ENCODE measurements at regions not wholly inside any gene's neighbourhood (a gene's known extent, or its start where the extent isn't known, plus 50 kb on each side); places are given as distances from the start of the nearest gene placed in this dataset.

DNA sequence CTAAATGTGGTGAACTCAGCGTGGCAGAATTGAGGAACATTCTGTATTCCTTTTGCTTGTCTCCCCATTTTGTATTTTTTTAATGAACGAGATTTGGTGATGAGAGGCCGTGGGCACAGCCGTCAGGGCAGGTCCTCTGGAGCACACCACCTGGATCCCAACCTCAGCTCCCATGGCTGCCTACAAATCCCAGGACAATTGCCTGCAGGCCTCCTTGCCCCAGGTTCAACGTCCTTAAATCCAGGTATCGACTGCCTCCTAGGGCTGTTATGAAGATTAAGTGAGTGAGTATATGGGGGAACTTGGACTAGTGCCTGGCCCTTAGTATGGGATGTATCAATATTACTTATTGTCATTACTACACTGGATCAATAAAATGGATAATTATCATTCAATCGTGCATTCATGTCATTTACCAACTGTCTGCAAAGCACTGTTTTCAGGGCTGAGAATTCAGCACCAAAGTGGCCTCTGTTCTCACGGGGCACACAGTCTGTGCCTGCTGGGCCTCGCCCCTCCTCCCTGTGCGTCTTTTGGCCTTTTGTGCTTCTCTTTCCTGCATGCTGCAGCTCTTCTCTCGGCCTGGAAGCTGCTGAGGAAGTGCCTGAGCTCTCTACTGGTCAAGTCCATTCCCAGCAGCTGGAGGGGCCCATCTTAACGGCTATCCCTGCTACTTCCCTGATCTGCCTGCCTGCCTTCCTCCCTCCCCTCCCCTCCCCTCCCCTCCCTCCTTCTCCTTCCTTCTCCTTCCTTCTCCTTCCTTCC is 1343.7 kb downstream of the BRD1 start:
- TF ChIP-seq, protein P1, sequence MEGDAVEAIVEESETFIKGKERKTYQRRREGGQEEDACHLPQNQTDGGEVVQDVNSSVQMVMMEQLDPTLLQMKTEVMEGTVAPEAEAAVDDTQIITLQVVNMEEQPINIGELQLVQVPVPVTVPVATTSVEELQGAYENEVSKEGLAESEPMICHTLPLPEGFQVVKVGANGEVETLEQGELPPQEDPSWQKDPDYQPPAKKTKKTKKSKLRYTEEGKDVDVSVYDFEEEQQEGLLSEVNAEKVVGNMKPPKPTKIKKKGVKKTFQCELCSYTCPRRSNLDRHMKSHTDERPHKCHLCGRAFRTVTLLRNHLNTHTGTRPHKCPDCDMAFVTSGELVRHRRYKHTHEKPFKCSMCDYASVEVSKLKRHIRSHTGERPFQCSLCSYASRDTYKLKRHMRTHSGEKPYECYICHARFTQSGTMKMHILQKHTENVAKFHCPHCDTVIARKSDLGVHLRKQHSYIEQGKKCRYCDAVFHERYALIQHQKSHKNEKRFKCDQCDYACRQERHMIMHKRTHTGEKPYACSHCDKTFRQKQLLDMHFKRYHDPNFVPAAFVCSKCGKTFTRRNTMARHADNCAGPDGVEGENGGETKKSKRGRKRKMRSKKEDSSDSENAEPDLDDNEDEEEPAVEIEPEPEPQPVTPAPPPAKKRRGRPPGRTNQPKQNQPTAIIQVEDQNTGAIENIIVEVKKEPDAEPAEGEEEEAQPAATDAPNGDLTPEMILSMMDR (IDR thresholded peaks at IDR 0.05), result no peak
- TF ChIP-seq POLR2A (IDR thresholded peaks at IDR 0.05), result no peak

Measured in adrenal gland (tissue), 5 donors.